Lower leg skin (tissue), 4 donors: ENCODE measurements at regions not wholly inside any gene's neighbourhood (a gene's known extent, or its start where the extent isn't known, plus 50 kb on each side); places are given as distances from the start of the nearest gene placed in this dataset.

Experiments
- DNase-seq, 2 donors: peaks; one replicate each; pipeline ENCODE4 v3.0.0-alpha.2; 2019; ENCODE audit warnings: low spot score in 2 of 2
- H3K4me3 ChIP-seq: fragments of 200-600 bp; sonication (generic); 2 replicates; pipeline ENCODE4 v1.5.1; 2017; ENCODE audit warnings: mild to moderate bottlenecking, low read depth; ENCODE audit not compliant: poor library complexity, severe bottlenecking
- POLR2A ChIP-seq, 2 donors: fragments of 450-650 bp; IDR thresholded peaks; one replicate each; pipeline ENCODE4 v1.6.1; 2016 to 2017; ENCODE audit warnings: antibody characterized with exemption in 2 of 2, mild to moderate bottlenecking in 1 of 2, moderate library complexity in 1 of 2
- WGBS, 2 donors: methylation state at CpG; one replicate each; pipeline ENCODE4 v1.1.5; 2018; 5-methylcytosine and 5-hydroxymethylcytosine counted together
- intact Hi-C: fragments of 100-400 bp; cut with DNase I; formaldehyde crosslinking; loops from one replicate; pipeline ENCODE4 v1.15.0; 2023; ENCODE audit warnings: low total_unique reads
- TF ChIP-seq, protein P1 (sequence below), 3 donors: fragments of 450-650 bp; IDR thresholded peaks; one replicate each; pipeline ENCODE4 v1.5.1; 2016; ENCODE audit warnings: antibody characterized with exemption in 3 of 3, mild to moderate bottlenecking in 3 of 3, moderate library complexity in 2 of 3

DNA sequence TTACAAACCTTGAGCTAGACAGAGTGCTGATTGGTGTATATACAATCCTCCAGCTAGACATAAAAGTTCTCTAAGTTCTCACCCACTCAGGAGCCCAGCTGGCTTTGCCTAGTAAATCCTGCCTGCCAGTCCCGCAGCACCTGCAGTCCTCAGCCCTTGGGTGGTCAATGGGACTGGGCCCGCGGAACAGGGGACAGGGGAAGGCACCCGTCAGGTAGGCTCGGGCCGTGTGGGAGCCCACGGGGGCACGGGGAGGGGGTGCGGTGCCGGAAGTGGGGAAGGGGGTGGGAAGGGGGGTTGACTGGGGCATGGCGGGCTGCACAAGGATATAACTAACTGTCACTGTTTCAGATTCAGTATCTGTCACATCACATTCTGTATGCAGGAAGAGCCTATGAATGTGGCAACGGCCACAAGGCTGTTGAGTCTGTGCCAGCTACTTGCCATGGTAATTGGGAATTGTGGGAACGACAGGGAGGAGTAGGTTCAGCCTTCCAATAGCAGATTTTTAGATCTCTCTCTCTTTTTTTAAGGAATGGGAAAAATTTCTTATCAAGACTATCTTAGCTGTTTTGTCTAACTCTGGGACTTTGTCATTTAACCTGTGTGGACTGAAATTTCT, 205.1 kb upstream of the PLPP4 start:
- no peak overlapping the region for H3K4me3 ChIP-seq
- no peak for DNase-seq
- WGBS, 2 donors, result 83 to 85% methylated on average over 13 of the region's 13 CpGs
- intact Hi-C loops, result no loop called here
- TF ChIP-seq POLR2A (IDR thresholded peaks at IDR 0.05), result no peak
- TF ChIP-seq, protein P1, sequence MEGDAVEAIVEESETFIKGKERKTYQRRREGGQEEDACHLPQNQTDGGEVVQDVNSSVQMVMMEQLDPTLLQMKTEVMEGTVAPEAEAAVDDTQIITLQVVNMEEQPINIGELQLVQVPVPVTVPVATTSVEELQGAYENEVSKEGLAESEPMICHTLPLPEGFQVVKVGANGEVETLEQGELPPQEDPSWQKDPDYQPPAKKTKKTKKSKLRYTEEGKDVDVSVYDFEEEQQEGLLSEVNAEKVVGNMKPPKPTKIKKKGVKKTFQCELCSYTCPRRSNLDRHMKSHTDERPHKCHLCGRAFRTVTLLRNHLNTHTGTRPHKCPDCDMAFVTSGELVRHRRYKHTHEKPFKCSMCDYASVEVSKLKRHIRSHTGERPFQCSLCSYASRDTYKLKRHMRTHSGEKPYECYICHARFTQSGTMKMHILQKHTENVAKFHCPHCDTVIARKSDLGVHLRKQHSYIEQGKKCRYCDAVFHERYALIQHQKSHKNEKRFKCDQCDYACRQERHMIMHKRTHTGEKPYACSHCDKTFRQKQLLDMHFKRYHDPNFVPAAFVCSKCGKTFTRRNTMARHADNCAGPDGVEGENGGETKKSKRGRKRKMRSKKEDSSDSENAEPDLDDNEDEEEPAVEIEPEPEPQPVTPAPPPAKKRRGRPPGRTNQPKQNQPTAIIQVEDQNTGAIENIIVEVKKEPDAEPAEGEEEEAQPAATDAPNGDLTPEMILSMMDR (IDR thresholded peaks at IDR 0.05), result no peak

DNA sequence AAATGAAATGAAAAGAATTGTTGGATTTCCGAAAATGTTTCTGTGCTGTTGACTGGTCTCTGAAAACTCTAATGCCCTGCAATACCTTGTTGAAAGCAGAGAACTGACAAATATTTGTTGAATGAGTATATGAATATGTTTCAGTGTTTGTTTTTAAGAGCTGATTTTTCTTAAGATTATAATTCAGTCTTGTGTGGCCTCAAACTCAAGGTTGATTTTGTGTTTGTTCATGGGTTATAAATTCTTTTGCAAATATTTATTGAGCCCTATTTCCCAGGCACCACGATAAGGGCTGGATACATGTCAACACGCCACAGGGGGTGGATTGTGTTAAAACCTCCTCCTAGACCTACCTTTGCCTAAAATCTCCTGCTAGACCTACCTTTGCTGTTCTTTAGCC, 203.9 kb upstream of the PLPP4 start:
- intact Hi-C loops, result no loop called here
- 72 to 85% methylated on average over 3 of the region's 3 CpGs for WGBS, 2 donors
- TF ChIP-seq POLR2A (IDR thresholded peaks at IDR 0.05), result no peak
- TF ChIP-seq, protein P1 (IDR thresholded peaks at IDR 0.05), result no peak
- no peak overlapping the region for H3K4me3 ChIP-seq
- no peak for DNase-seq

DNA sequence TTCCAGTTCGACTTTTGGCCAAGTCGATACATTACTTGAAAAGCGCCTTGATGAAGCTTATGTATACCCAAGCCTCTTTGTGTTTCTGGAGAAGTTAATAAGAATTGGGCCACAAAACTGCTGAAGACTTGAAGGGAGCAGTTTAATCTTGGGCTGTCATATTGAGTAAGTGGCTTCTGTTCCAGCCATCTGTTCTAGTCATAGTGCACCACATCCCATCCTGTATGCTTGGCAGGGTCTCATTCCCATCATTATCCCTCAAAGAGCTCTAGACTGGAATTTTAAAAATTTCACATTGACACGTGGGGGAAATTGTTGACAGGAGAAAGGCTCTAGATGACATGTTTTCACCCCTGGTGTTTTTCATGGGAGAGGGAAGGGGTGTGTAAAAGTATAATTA, 196.6 kb upstream of the PLPP4 start:
- TF ChIP-seq POLR2A (IDR thresholded peaks at IDR 0.05), result no peak
- TF ChIP-seq, protein P1 (IDR thresholded peaks at IDR 0.05), result no peak
- H3K4me3 ChIP-seq, result no peak overlapping the region

DNA sequence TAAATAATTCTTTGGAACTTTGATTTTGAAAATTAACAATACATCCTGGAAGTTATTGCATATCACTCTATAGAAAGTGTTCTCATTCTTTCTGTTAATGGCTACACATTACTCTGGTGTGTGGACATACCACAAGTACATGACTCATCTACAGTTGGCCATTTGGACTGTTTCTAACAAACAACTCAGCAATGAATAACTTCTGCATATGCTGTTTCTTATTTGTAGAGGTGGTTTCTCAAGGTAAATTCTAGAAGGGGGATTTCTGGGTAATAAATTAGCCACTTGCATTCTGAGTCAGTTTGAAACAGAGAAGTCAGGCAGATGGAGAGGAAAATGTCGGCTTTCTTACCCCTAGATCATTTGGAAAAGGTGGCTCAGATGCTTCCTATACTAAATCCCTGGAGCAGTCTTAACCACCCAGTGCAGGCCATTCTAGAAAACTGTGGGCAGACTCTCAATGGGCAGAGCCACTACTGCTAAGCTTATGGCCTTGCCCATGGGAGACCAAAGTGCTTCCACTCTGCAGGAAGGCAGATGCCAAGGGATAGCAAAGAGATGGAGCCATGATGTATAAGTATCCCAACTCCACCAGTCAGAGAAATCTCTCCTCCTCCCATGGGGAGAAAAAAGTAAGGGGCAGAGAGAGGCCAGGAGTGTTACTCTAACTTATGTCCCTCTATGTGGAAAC, 194.0 kb upstream of the PLPP4 start:
- no peak overlapping the region for H3K4me3 ChIP-seq
- TF ChIP-seq, protein P1 (IDR thresholded peaks at IDR 0.05), result no peak
- no peak for DNase-seq
- WGBS, 2 donors, result 83 to 90% methylated on average over 1 of the region's 1 CpG
- intact Hi-C loops, result no loop called here

More for the DNA sequence above, 196.6 kb upstream of the PLPP4 start:
- DNase-seq, result no peak
- intact Hi-C loops, result no loop called here
- WGBS, 2 donors, result 75 to 89% methylated on average over 4 of the region's 4 CpGs

DNA sequence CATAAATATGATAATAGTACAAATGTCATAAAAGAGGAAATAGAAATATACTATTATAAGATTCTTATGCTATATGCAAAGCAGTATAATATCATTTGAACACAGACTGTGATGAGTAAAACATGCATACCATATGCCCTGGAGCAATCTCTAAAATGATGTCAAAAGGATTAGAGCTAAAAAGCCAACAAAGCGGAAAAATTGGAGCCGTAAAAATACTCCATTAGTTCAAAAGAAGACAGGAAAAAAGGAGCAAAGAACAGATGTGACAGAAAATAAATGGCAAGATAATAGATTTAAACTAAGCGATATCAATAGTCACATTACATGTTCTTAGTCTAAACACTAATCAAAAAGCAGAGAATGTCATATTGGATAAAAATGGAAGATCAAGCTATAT, 191.0 kb upstream of the PLPP4 start:
- H3K4me3 ChIP-seq, result no peak overlapping the region
- 61% methylated on average over 3 of the region's 3 CpGs for WGBS, 2 donors
- no peak for DNase-seq
- intact Hi-C loops, result no loop called here
- no peak for TF ChIP-seq POLR2A (IDR thresholded peaks at IDR 0.05)
- TF ChIP-seq, protein P1 (IDR thresholded peaks at IDR 0.05), result no peak
